ENCODE measurements at regions not wholly inside any gene's neighbourhood (a gene's known extent, or its start where the extent isn't known, plus 50 kb on each side); places are given as distances from the start of the nearest gene placed in this dataset.

DNA sequence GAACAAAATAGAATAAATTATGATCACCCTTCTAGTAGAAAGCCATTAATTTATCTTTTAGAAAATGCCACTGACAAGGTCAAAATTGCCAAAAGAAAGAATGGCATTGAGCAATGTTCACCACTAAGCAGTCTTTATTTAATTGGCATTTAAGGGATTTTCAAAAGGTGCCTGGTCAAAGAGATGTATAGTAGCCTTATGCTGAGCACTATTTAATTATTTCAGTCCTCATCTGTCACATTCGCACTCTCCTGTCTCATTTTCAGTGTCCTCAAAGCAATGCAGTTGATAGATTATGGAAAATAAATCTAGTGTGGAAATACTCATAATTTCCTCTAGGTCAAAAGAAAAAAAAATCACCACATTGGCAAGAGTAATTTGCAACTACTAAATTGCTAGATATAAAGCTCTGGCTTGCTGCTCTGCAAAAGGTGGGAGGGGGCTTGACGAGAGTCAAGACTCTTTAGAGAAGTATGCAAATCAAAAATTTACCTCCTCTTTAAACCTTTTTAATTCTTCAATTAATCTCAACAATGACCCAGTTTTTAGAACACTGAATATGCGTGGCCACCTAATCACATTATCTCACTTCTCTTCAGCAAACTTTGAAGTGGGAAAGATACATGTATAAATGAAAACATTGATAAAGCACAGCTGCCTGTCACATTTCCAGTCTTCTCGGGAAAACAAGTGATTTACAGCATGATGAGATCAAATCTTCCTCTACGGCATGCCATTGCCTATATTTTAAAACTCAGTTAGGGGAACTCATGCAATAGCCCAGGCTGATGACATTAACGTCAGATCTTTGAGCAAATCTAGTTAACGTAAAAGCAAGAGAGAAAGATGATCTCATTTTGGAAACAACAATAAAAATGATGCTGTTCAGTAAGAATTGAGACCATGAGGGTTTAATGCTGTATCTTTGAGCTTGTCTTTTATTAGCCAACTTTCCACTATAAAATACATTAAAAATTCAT is 373.1 kb upstream of the DCN start:
- H3K27ac ChIP-seq (ENCODE audit: low read depth, low read length, poor library complexity, severe bottlenecking): no peak overlapping the region
- no peaks in the 10 kb centered on the region for H3K36me3 ChIP-seq (ENCODE audit: insufficient read depth, low read length, poor library complexity, severe bottlenecking)
- ChIA-PET CTCF (no interaction called here), POLR2A (ENCODE audit: low non-redundant PET) (no interaction called here)
- intact Hi-C loops (cut with micrococcal nuclease; ENCODE audit: unreplicated experiment): no loop called here
- TF ChIP-seq, protein P1, sequence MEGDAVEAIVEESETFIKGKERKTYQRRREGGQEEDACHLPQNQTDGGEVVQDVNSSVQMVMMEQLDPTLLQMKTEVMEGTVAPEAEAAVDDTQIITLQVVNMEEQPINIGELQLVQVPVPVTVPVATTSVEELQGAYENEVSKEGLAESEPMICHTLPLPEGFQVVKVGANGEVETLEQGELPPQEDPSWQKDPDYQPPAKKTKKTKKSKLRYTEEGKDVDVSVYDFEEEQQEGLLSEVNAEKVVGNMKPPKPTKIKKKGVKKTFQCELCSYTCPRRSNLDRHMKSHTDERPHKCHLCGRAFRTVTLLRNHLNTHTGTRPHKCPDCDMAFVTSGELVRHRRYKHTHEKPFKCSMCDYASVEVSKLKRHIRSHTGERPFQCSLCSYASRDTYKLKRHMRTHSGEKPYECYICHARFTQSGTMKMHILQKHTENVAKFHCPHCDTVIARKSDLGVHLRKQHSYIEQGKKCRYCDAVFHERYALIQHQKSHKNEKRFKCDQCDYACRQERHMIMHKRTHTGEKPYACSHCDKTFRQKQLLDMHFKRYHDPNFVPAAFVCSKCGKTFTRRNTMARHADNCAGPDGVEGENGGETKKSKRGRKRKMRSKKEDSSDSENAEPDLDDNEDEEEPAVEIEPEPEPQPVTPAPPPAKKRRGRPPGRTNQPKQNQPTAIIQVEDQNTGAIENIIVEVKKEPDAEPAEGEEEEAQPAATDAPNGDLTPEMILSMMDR (conservative IDR thresholded peaks at IDR 0.05; ENCODE audit: low read depth, low read length): no peak
- TF ChIP-seq EZH2 (IDR thresholded peaks at IDR 0.05; ENCODE audit: borderline replicate concordance, low read depth, low read length, poor library complexity, severe bottlenecking): no peak
- H3K9me3 ChIP-seq (ENCODE audit: low read depth, low read length, poor library complexity, severe bottlenecking): no peaks in the 10 kb centered on the region
- BruUV-seq (replicated peaks): no TSS peak
- no peaks in the 10 kb centered on the region for H3K27me3 ChIP-seq (replicated peaks; ENCODE audit: insufficient read depth, low read depth, low read length, poor library complexity)
- H3K4me3 ChIP-seq (ENCODE audit: low read depth, low read length, poor library complexity, severe bottlenecking): no peak overlapping the region
- DNase-seq (ENCODE audit: low spot score): no peak
- H3K4me1 ChIP-seq (ENCODE audit: insufficient read depth, low read length, poor library complexity, severe bottlenecking): no peaks in the 10 kb centered on the region

DNA sequence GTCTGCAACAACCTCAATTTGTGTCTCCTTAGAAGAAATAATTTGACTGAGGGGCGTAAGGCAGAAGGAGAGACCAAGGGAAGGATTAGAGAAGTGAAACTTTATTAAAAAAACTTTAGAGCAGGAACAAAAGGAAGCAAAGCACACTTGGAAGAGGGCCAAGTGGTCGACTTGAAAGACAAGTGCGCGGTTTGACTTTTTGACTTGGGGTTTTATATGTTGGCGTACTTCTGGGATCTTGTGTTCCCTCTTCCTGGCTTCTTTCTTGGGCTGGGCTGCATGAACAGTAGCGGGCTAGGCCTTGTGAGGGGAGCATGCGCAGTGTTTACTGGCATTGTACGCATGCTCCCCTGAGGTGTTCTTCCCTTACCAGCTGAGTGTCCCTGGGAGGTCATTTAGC is 369.3 kb upstream of the DCN start:
- ChIA-PET CTCF (no interaction called here), POLR2A (ENCODE audit: low non-redundant PET) (no interaction called here)
- Histone ChIP-seq H3K4me1 (ENCODE audit: insufficient read depth, low read length, poor library complexity, severe bottlenecking) (no peaks in the 10 kb centered on the region), H3K9me3 (ENCODE audit: low read depth, low read length, poor library complexity, severe bottlenecking) (no peaks in the 10 kb centered on the region), H3K36me3 (ENCODE audit: insufficient read depth, low read length, poor library complexity, severe bottlenecking) (no peaks in the 10 kb centered on the region), H3K4me3 (ENCODE audit: low read depth, low read length, poor library complexity, severe bottlenecking) (no peak overlapping the region), H3K27ac (ENCODE audit: low read depth, low read length, poor library complexity, severe bottlenecking) (no peak overlapping the region), H3K27me3 (replicated peaks; ENCODE audit: insufficient read depth, low read depth, low read length, poor library complexity) (no peaks in the 10 kb centered on the region)
- intact Hi-C loops (cut with micrococcal nuclease; ENCODE audit: unreplicated experiment): no loop called here
- TF ChIP-seq, protein P1 (conservative IDR thresholded peaks at IDR 0.05; ENCODE audit: low read depth, low read length): no peak
- TF ChIP-seq EZH2 (IDR thresholded peaks at IDR 0.05; ENCODE audit: borderline replicate concordance, low read depth, low read length, poor library complexity, severe bottlenecking): no peak
- no peak for DNase-seq (ENCODE audit: low spot score)
- BruUV-seq (replicated peaks): no TSS peak

DNA sequence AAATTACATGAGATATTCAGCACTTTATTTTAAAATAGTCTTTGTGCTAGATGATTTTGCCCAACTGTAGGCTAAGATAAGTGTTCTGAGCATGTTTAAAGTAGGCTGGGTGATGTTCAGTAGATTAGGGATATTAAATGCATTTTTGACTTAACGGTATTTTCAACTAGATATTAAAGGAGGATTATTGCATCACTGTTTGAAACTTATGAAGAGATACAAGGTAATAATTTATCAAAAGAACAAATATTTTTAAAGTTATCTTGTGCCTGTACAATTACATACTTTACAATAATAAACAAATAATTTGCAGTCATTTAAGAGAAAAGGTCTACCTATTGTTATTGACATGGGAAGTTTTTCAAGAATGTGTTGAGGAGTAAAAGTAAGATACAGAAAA is 368.6 kb upstream of the DCN start:
- Histone ChIP-seq H3K36me3 (ENCODE audit: insufficient read depth, low read length, poor library complexity, severe bottlenecking) (no peaks in the 10 kb centered on the region), H3K27ac (ENCODE audit: low read depth, low read length, poor library complexity, severe bottlenecking) (no peak overlapping the region), H3K9me3 (ENCODE audit: low read depth, low read length, poor library complexity, severe bottlenecking) (no peaks in the 10 kb centered on the region), H3K27me3 (replicated peaks; ENCODE audit: insufficient read depth, low read depth, low read length, poor library complexity) (no peaks in the 10 kb centered on the region), H3K4me1 (ENCODE audit: insufficient read depth, low read length, poor library complexity, severe bottlenecking) (no peaks in the 10 kb centered on the region), H3K4me3 (ENCODE audit: low read depth, low read length, poor library complexity, severe bottlenecking) (no peak overlapping the region)
- CTCF ChIA-PET: no interaction called here
- POLR2A ChIA-PET (ENCODE audit: low non-redundant PET): no interaction called here
- TF ChIP-seq EZH2 (IDR thresholded peaks at IDR 0.05; ENCODE audit: borderline replicate concordance, low read depth, low read length, poor library complexity, severe bottlenecking): no peak
- TF ChIP-seq, protein P1 (conservative IDR thresholded peaks at IDR 0.05; ENCODE audit: low read depth, low read length): no peak
- BruUV-seq (replicated peaks): no TSS peak
- intact Hi-C loops (cut with micrococcal nuclease; ENCODE audit: unreplicated experiment): no loop called here
- no peak for DNase-seq (ENCODE audit: low spot score)

Measured in A673 (cell line).